ENCODE measurements at regions not wholly inside any gene's neighbourhood (a gene's known extent, or its start where the extent isn't known, plus 50 kb on each side); places are given as distances from the start of the nearest gene placed in this dataset.

- TF ChIP-seq CTCF (IDR thresholded peaks at IDR 0.05) = no peak
- TF ChIP-seq ZFX (IDR thresholded peaks at IDR 0.05; ENCODE audit: borderline replicate concordance) = no peak
Observed at GRCh38 chr7:20906801-20907453, 120.2 kb upstream of the SP8 start.
